ENCODE measurements at regions not wholly inside any gene's neighbourhood (a gene's known extent, or its start where the extent isn't known, plus 50 kb on each side); places are given as distances from the start of the nearest gene placed in this dataset.

GRCh38 chr2:71919708-71920107, 228.0 kb downstream of the CYP26B1 start (continued):
- TF ChIP-seq GABPA (IDR thresholded peaks at IDR 0.05; ENCODE audit: borderline replicate concordance, insufficient read depth, low read length) = no peak
- no peak for TF ChIP-seq EP300 (IDR thresholded peaks at IDR 0.05; ENCODE audit: borderline replicate concordance in 1 of 2, low read depth in 2 of 2, low read length in 2 of 2)
- TF ChIP-seq POLR2AphosphoS5 (IDR thresholded peaks at IDR 0.05; ENCODE audit: low read depth, low read length) = no peak
- TF ChIP-seq PHF8 (conservative IDR thresholded peaks at IDR 0.05; ENCODE audit: low read depth, low read length) = no peak
- TF ChIP-seq, protein P1, sequence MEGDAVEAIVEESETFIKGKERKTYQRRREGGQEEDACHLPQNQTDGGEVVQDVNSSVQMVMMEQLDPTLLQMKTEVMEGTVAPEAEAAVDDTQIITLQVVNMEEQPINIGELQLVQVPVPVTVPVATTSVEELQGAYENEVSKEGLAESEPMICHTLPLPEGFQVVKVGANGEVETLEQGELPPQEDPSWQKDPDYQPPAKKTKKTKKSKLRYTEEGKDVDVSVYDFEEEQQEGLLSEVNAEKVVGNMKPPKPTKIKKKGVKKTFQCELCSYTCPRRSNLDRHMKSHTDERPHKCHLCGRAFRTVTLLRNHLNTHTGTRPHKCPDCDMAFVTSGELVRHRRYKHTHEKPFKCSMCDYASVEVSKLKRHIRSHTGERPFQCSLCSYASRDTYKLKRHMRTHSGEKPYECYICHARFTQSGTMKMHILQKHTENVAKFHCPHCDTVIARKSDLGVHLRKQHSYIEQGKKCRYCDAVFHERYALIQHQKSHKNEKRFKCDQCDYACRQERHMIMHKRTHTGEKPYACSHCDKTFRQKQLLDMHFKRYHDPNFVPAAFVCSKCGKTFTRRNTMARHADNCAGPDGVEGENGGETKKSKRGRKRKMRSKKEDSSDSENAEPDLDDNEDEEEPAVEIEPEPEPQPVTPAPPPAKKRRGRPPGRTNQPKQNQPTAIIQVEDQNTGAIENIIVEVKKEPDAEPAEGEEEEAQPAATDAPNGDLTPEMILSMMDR (IDR thresholded peaks at IDR 0.05; ENCODE audit: control extremely low read depth in 1 of 3, insufficient read depth in 1 of 3, low read depth in 1 of 3, low read length in 3 of 3) = no peak
- TF ChIP-seq CBX8 (IDR thresholded peaks at IDR 0.05; ENCODE audit: borderline replicate concordance, low read depth, low read length) = no peak
- TF ChIP-seq SP2 (IDR thresholded peaks at IDR 0.05; ENCODE audit: low read length) = no peak
